ENCODE measurements at regions not wholly inside any gene's neighbourhood (a gene's known extent, or its start where the extent isn't known, plus 50 kb on each side); places are given as distances from the start of the nearest gene placed in this dataset.
"Not testable (repeated sequence)": the region's sequence is repeated elsewhere in the genome, so short reads cannot be mapped to it uniquely, and the experiment has no call there.

DNA sequence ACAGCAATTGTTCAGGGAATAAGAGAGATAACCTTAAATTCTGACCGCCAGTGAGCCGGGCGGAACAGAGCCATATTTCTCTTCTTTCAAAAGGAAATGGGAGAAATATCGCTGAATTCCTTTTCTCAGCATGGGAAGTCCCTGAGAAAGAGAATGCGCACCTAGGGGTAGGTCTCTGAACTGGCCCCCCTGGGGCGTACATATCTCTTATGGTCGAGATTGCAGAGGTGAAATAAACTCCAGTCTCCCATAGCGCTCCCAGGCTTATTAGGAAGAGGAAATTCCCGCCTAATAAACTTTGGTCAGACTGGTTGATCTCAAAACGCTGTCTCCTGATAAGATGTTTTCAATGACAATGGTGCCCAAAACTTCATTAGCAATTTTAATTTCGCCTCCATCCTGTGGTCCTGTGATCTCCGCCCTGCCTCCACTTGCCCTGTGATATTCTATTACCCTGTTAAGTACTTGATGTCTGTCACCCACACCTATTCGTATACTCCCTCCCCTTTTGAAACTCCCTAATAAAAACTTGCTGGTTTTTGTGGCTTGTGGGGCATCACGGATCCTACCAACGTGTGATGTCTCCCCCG, 195.8 kb upstream of the HMCN1 start:
- DNase-seq: not testable (repeated sequence)

- no peak for DNase-seq
These were observed 196.6 kb upstream of the HMCN1 start for GRCh38 chr1:185537596-185537995.

DNA sequence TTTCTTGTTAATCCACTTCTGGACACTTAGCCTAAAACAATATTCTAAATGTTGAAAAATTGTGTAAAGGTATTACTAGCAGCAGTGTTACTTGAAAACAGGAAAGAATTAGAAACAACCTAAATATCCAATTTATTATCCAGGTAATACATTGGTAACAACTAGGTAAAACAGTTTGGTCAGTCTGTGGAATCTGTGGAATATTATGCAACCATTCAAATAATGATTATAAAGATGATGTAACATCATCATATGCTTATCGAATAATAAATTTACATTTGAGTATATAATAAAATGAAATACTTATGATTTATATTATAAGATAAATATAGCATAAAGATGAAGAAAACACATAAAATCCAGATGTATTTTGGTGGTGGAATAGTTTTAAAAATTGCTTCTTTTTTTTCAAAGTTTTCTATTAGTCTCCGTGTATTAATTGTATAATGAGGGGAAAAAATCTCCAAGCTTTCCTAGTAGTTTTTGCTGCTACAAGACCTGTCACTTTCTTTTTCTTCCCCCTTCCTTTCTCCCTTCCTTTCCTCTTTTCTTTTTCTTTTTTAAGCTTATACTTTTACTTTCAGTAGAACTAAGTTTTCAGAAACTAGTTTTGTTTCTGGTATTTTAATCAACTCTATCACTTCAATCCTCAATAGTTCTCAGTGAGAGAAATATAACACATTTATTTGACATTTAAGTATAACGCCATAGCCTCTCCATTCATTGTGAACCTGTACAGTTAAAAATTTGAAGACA, 197.8 kb upstream of the HMCN1 start:
- DNase-seq: no peak

DNA sequence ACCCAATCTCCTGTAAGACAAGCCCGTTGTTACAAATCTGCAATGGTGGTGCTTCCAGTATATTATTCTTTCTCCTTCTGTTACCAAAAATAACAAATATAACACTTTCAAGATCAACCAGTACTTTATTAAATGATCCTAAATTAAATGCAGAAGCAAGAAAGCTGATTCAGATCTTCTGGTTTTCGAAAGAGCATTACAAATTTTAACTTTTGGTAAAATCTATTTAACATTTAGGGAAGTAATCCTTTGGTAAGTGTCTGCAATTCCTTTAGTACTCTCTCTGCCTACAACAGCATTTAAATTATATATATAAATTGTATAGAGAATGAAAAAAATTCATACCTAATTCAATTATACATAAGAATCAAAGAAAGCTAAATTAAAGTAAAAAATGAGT, 198.6 kb upstream of the HMCN1 start:
- DNase-seq: no peak

DNA sequence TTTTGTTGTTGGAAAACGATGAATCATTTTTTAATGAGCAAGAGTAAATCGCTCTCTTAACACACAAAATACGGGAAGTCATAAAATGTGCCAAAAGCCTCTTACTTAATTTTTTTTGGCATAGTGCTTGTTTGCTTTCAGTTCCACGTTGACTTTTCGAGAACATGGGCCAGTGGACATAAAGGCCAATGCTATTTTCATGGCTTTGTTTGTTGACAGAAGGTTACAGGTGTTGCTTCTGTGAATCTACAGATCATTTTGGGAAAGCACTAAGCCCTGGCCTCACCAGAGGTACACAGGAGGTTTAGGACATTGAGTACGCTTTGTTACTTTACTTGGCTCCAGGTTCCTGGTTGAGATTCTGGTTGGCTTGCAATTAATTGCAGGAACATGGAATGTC, 199.4 kb upstream of the HMCN1 start:
- DNase-seq: no peak

GRCh38 chr1:185533596-185533995, 200.6 kb upstream of the HMCN1 start:
- no peak for DNase-seq

GRCh38 chr1:185532856-185533255, 201.3 kb upstream of the HMCN1 start:
- DNase-seq: no peak

- no peak for DNase-seq
These were observed 202.4 kb upstream of the HMCN1 start for GRCh38 chr1:185531838-185532237.

- no peak for DNase-seq
These were observed 204.0 kb upstream of the HMCN1 start for GRCh38 chr1:185530215-185530614.

- DNase-seq: no peak
These were observed 204.5 kb upstream of the HMCN1 start for GRCh38 chr1:185529673-185530072.

GRCh38 chr1:185528084-185528676, 206.0 kb upstream of the HMCN1 start:
- no peak for DNase-seq

DNA sequence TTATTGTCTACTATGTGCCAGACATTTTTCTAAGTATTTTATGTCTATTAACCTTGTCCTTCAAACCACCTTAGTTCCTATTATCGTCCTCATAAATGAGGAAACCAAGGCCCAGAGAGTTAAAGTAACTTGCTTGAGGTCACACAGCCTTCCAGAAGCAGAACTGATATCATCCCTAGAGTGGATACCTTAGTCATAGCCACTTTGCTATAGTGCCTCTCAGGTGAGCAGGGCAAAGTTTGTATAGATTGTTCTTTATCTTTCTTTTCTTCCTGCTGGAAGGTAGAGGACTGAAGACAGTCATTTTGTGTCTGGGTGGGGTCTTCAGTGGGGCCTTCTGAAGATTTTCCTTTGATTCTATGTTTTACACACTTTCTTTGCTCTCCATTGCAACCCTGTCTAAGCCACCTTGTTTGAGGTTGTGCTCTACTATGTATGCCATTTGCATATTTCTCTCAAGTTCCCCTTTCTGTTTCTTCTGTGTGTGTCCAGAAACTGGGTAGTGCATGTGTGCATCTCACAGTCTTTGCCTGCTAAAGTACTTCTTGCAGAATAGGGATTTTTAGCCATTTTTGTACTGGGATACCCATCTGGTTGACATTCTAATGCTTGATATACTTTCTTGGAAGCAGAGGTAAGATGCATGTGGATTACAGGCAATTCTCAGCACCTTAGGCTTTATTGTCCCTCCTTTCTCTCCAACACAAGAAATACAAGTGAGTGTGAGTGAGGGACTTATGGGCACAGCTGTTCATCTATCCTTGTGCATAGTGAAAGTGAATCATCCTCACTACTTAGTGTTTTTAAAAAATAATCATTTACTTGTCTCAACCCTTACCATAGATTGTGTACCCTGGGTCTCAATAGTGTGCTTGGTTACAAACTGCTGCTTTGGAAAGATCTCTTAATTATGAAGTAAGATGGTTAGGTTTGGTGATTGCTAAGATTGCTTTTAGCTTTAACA, 207.6 kb upstream of the HMCN1 start:
- DNase-seq: no peak

DNA sequence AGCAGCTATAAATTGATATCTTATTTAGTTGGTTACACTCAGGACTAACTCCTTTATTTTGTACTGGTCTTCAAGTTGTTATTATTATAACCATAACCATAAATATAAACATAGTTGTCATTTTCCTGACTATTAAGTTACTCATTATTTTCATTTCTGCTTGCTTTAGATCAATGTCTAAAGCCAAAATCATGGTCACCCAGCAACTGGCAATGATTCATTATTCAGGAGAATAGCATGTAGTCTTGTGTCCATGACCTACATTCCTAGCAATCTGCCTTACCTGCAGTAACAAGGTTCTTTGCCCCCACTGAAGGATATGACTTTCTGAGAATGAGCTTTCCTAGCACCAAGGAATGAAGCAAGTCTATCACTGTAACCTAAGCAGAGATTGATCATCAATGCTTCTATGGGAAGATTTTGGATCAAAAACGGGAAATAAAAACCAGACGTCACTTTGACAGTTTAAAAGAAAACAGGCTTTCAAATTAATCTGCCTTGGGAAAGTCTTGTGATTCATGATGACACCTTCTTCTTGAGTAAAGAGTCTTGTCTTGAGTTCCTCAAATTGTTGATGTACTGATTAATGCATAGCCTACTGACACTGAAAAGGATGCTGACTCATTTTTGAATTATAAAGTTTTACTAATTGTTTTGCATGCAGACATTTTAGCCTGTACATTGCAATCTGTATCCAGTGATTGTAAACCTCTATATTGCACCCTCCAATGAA, 203.3 kb upstream of the IVNS1ABP start:
- DNase-seq: no peak

- DNase-seq: no peak
These were observed 200.9 kb upstream of the IVNS1ABP start for GRCh38 chr1:185517808-185518419.

GRCh38 chr1:185517301-185517700, 200.3 kb upstream of the IVNS1ABP start:
- not testable (repeated sequence) for DNase-seq

GRCh38 chr1:185515696-185516095, 198.7 kb upstream of the IVNS1ABP start:
- DNase-seq: no peak

GRCh38 chr1:185514311-185514710, 197.3 kb upstream of the IVNS1ABP start:
- DNase-seq: no peak

- DNase-seq: no peak
These were observed 195.4 kb upstream of the IVNS1ABP start for GRCh38 chr1:185512442-185512841.

- DNase-seq: no peak
These were observed 184.1 kb upstream of the IVNS1ABP start for GRCh38 chr1:185501099-185501498.

DNA sequence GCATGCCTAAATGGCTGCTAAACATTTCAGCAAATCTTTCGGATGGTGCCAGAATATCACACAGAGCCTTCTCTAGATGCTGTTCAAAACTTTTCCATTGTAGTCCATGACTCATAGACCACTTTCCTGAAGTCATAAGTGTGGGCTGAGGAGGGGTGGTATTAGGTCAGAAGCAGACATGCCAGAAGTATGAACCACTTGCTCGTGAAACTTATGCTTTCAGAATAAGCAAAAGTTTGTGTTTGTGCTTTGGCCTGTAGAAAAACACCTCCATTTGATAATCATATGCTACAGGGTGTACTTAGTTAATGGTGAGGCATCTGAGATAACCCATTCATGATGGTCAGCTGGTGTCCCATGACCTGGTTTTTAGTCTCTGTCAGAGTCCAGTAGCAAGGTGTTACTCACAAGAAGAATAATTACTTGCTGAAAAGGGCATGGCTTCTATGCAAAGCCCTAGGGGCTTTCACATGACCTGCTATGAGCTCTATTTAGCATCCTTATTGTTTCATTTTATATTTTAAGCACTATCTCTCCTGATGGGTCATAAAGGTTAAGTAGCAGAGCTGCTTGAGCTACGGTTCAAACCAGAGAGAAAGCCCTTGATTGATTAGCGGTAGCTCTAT, 183.1 kb upstream of the IVNS1ABP start:
- no peak for DNase-seq

GRCh38 chr1:185498207-185498606, 181.2 kb upstream of the IVNS1ABP start:
- no peak for DNase-seq

DNA sequence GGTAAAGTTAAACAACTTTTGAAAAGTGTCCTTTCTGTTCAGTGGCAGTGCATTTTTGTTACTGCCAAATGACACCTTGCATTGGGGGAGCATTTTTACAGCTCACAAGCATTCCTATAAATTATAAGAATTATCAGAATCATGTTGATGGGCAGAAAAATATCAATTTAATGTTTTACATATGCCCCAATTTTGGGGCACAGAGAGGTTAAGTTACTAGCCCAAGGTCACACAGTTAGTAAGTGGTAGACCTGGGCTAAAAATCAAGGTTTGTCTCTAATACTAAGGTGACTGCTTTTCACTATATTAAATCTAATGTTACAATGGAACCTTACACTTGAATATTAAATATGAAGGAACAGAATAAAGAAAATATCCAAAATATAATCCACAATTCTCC, 180.1 kb upstream of the IVNS1ABP start:
- DNase-seq: no peak

All from islet precursor cell (in vitro differentiated cells).